ES-I3 (cell line): ENCODE measurements at regions not wholly inside any gene's neighbourhood (a gene's known extent, or its start where the extent isn't known, plus 50 kb on each side); places are given as distances from the start of the nearest gene placed in this dataset.

Source experiments
- H3K36me3 ChIP-seq: 2 replicates; pipeline ENCODE4 v1.6.1; 2013; ENCODE audit warnings: mild to moderate bottlenecking, low read length, control low read depth, moderate library complexity; ENCODE audit not compliant: insufficient read depth
- H3K4me1 ChIP-seq: 2 replicates; pipeline ENCODE4 v1.6.1; 2013; ENCODE audit warnings: mild to moderate bottlenecking, control low read depth, low read length; ENCODE audit not compliant: insufficient read depth
- H3K9ac ChIP-seq: 2 replicates; pipeline ENCODE4 v1.6.1; 2013; ENCODE audit warnings: low read depth, mild to moderate bottlenecking, low read length, moderate library complexity
- H3K9me3 ChIP-seq: 2 replicates; pipeline ENCODE4 v1.6.1; 2013; ENCODE audit warnings: mild to moderate bottlenecking, low read length, moderate library complexity; ENCODE audit not compliant: control insufficient read depth, insufficient read depth

DNA sequence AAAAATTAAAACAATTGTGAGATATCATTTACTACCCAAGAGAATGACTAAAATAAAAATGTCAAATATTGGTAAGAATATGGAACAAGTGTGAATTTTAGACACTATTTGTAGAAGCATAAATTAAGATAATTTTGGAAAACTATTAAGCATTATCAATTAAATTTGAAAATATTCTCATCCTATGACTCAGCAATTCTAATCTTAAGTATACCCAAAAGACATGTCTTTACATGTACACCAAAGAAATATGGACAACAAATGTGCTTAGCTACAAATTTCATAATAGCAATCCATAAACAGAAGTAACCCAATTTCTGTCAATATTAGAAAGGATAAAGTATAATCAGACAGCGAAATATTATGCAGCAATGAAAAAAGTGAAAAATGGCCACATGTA is 1032.2 kb upstream of the SEMA6D start:
- Histone ChIP-seq H3K9ac (no peak overlapping the region), H3K4me1 (no peaks in the 10 kb centered on the region), H3K36me3 (no peaks in the 10 kb centered on the region), H3K9me3 (no peaks in the 10 kb centered on the region)

- Histone ChIP-seq H3K36me3 (no peaks in the 10 kb centered on the region), H3K9me3 (no peaks in the 10 kb centered on the region), H3K9ac (no peak overlapping the region), H3K4me1 (no peaks in the 10 kb centered on the region)
Measured at GRCh38 chr15:46685681-46686080, 1031.6 kb upstream of the SEMA6D start.

DNA sequence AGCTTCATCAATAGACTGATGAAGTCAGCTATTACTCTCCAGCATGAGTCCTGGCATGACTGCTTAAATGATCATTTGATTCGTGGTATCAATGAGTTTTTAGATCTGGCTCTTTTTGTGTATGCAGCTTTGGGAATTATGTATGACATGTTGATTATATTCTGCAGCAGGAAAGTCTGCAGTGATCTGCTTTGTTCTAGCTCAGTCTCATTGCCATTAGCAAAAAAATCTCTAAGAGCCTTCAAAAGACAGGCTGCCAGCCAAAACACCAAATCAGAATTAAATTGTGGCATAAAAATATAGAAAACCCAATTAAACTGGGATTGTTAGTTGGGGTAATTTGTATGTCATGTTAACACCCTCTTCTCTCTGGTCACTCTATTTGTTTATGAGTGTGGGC is 1021.0 kb upstream of the SEMA6D start:
- Histone ChIP-seq H3K36me3 (no peaks in the 10 kb centered on the region), H3K9me3 (no peaks in the 10 kb centered on the region), H3K4me1 (no peaks in the 10 kb centered on the region), H3K9ac (no peak overlapping the region)

DNA sequence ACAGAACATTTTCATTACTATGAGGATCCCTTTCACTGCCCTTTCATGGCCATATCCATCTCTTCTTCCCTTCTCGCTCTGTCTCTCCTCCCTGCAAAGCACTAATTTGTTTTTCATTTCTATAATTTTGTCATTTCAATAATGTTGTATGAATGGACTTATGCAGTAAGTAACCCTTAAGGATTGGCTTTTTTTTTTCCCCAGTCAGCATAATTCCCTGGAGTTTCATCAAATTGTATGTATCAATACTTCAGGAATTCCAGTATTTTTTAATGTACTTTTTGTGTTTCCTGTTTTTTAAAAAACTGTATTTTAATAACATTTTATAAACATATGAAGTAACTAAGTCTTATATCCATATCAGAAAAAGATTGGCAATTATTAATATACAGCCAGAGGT is 1016.0 kb upstream of the SEMA6D start:
- Histone ChIP-seq H3K9ac (no peak overlapping the region), H3K4me1 (no peaks in the 10 kb centered on the region), H3K36me3 (no peaks in the 10 kb centered on the region), H3K9me3 (no peaks in the 10 kb centered on the region)

DNA sequence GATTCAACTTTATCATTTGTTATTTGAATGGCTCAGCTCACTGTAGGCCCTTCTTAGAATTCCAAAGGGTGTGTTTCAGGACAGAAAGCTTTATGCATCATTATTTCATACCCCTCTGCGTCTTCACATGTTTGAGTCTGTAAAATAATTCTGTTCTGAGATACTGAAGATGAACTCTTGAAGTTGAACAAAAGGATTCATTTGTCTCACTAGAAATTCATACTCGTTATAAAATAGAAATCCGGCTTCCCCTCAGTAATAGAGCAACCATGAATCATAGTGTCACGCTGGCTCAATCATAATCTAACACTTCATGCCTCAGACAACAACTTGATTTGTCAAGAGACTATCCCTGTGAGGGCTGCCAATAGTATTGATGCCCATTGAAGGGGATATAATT is 1015.4 kb upstream of the SEMA6D start:
- no peaks in the 10 kb centered on the region for H3K4me1 ChIP-seq

GRCh38 chr15:46703020-46703861 is 1014.1 kb upstream of the SEMA6D start:
- H3K36me3 ChIP-seq: no peaks in the 10 kb centered on the region
- no peaks in the 10 kb centered on the region for H3K4me1 ChIP-seq
- H3K9ac ChIP-seq: no peak overlapping the region
- H3K9me3 ChIP-seq: no peaks in the 10 kb centered on the region

More for the DNA sequence above, 1015.4 kb upstream of the SEMA6D start:
- H3K9ac ChIP-seq: no peak overlapping the region
- H3K36me3 ChIP-seq: no peaks in the 10 kb centered on the region
- H3K9me3 ChIP-seq: no peaks in the 10 kb centered on the region

DNA sequence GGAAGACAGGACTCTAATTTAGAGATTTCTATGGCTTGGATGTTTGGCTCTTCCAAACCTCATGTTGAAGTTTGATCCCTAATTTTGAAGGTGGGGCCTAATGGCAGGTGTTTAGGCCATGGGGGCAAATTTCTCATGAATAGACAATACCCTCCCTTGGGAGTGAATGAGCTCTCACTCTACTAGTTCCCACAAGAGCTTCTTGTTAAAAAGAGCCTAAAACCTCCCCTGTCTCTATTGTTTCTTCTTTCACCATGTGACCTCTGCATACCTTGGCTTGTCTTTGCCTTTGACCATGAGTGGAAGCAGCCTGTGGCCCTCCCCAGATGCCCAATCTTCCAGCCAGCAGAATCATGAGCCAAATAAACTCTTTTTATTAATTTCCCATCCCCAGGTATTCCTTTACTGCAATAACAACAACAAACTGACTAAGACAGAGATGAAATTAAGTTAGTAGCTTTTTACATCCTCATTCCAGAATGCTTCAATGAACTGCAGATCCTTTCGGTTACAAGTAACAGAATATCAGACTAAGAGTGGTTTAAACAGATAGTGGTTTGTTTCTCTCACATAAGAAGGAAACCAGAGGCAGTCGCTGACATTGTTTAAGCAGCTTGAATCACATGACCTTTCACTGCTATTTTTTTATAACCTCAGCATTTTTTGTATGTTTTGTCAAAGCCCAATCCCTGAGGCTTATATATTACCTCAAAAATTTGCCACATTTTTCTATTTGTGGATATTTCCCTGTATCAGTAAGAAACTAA is 1013.3 kb upstream of the SEMA6D start:
- no peaks in the 10 kb centered on the region for H3K36me3 ChIP-seq
- H3K4me1 ChIP-seq: no peaks in the 10 kb centered on the region
- no peaks in the 10 kb centered on the region for H3K9me3 ChIP-seq
- no peak overlapping the region for H3K9ac ChIP-seq

GRCh38 chr15:46707452-46707851 is 1009.9 kb upstream of the SEMA6D start:
- H3K36me3 ChIP-seq: no peaks in the 10 kb centered on the region
- H3K4me1 ChIP-seq: no peaks in the 10 kb centered on the region
- no peaks in the 10 kb centered on the region for H3K9me3 ChIP-seq
- H3K9ac ChIP-seq: no peak overlapping the region

DNA sequence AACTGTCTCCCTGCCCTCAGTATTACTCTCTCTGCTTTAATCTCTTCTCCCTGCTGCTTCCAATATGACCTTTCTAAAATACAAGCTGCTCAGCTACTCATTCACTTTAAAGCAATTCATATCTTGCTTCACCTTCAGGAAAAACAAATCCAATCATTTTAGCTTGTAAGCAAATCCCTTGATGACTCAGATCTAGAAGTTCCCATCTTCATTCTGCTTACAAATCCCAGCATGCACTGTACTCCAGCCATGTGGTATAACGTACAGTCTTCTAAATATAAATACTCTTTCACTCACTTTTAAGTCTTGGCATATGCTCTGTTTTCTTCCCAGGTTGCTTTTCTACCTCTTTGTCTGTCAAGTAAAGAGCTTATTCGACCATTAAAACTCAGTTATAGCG is 1009.1 kb upstream of the SEMA6D start:
- Histone ChIP-seq H3K9ac (no peak overlapping the region), H3K4me1 (no peaks in the 10 kb centered on the region), H3K9me3 (no peaks in the 10 kb centered on the region), H3K36me3 (no peaks in the 10 kb centered on the region)

DNA sequence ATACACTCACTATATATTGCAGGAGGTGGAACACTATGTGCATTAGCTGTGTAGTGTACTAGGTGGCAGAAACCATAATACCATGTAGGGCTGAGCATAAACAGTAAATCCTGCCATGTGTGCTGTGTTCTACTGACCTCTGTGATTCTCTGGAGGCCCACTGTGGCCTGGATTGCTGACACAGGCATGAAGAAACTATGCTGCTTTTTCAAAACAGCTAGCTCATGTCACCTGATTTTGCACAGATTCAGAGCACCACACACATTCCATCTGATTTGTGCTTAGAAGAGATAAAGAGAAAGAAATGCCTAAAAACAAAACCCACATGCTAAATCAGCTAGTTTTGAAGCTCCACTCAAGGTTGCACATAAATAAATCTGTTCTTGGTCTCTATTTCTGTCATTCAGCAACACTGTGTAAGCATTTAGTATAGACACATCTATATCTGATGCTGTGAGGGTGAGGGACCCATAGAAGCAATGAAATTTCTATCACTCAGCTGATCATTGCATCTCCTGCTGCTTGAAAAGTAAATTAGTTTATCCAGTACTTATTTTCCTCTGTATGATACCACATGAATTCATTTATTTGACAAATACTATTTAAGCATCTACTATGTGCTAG is 1007.7 kb upstream of the SEMA6D start:
- H3K9ac ChIP-seq: no peak overlapping the region
- H3K4me1 ChIP-seq: no peaks in the 10 kb centered on the region
- no peaks in the 10 kb centered on the region for H3K9me3 ChIP-seq
- H3K36me3 ChIP-seq: no peaks in the 10 kb centered on the region

- H3K9ac ChIP-seq: no peak overlapping the region
- H3K36me3 ChIP-seq: no peaks in the 10 kb centered on the region
- H3K4me1 ChIP-seq: no peaks in the 10 kb centered on the region
- no peaks in the 10 kb centered on the region for H3K9me3 ChIP-seq
Measured at GRCh38 chr15:46710401-46710960, 1006.8 kb upstream of the SEMA6D start.

DNA sequence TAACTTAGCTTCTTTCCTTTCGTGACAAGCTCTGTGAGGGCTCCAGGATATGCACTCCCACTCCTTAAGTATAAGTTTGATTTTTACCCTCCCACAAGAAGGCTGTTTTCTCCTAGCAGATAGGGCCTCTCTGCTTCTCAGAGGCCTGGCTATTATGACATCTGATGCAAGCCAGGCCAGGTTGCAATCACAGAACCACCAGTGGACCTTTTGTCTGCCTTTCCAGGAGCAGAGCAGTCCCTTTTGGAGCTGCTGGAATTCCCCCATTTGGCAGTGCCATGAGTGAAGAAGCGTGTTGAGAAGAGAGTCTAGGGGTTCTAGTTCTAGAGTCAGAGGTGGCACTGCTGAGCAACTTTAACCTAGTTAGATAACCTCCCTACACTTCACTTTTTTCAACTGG is 1004.3 kb upstream of the SEMA6D start:
- Histone ChIP-seq H3K36me3 (no peaks in the 10 kb centered on the region), H3K9me3 (no peaks in the 10 kb centered on the region), H3K9ac (no peak overlapping the region), H3K4me1 (no peaks in the 10 kb centered on the region)

DNA sequence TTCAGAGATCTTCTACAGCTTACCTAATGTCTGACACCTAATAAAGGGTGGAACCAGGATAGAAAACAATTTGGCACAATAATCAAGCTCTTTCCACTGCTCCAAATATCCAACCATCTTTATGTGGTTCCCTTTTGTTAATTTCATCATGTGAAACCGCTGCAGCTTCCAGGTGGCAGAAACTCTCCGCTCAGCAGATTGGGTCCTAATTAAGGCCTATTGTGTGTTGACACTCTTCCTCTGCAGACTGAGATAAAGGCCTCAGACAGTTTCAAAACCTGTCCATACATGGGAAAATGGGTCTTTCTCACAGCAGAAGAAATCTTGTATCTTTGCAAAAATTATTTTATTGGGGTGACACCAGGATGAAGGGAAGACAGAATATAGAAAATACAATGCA is 1002.4 kb upstream of the SEMA6D start:
- Histone ChIP-seq H3K4me1 (no peaks in the 10 kb centered on the region), H3K9ac (no peak overlapping the region), H3K36me3 (no peaks in the 10 kb centered on the region), H3K9me3 (no peaks in the 10 kb centered on the region)

DNA sequence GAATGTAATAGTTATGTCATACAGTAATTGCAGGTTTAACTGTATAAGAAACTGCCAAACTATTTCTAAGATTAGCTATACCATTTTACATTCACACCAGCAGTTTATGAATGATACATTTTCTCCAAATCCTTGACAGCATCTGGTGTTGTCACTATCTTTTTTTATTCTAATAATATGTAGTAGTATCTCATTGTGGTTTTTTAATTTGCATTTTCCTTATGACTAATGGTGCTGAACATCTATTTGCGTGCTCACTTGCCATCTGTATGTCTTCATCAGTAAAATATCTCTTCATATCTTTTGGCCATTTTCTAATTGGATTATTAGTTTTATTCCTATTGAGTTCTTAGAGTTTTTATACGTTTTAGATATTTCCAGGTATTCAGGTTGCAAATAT is 994.0 kb upstream of the SEMA6D start:
- Histone ChIP-seq H3K9me3 (no peaks in the 10 kb centered on the region), H3K4me1 (no peaks in the 10 kb centered on the region), H3K36me3 (no peaks in the 10 kb centered on the region), H3K9ac (no peak overlapping the region)
